ENCODE measurements at regions not wholly inside any gene's neighbourhood (a gene's known extent, or its start where the extent isn't known, plus 50 kb on each side); places are given as distances from the start of the nearest gene placed in this dataset.
A peak's percentile ranks its signal among the peaks of the same experiment; 100 is the strongest.

- Histone ChIP-seq H3K27ac (no peak overlapping the region), H3K9me3 (no peaks in the 10 kb centered on the region), H3K4me3 (no peak overlapping the region), H3K36me3 (no peaks in the 10 kb centered on the region), H3K27me3 (no peaks in the 10 kb centered on the region), H3K4me1 (no peaks in the 10 kb centered on the region)
- 37% methylated on average over 2 of the region's 2 CpGs for WGBS, 2 donors
- no peak for TF ChIP-seq EP300 (IDR thresholded peaks at IDR 0.05)
- no peak for TF ChIP-seq POLR2A (IDR thresholded peaks at IDR 0.05)
- no peak for TF ChIP-seq CTCF (IDR thresholded peaks at IDR 0.05)
- TF ChIP-seq POLR2AphosphoS5 (IDR thresholded peaks at IDR 0.05): no peak
- ATAC-seq (ENCODE audit: low FRiP score in 2 of 2) (peak in 1 of 2 donors; percentile 47), DNase-seq (no peak)
These were observed 195.7 kb upstream of the HS3ST1 start for GRCh38 chr4:11624370-11624769.

GRCh38 chr4:11623726-11624037, 195.0 kb upstream of the HS3ST1 start:
- TF ChIP-seq EP300 (IDR thresholded peaks at IDR 0.05) (no peak), CTCF (IDR thresholded peaks at IDR 0.05) (peak in 3 of 6 experiments; percentile 31 to 57 (median 40)), POLR2AphosphoS5 (IDR thresholded peaks at IDR 0.05) (no peak), POLR2A (IDR thresholded peaks at IDR 0.05) (no peak)
- Histone ChIP-seq H3K27me3 (no peaks in the 10 kb centered on the region), H3K27ac (no peak overlapping the region), H3K4me1 (no peaks in the 10 kb centered on the region), H3K9me3 (no peaks in the 10 kb centered on the region), H3K36me3 (no peaks in the 10 kb centered on the region), H3K4me3 (no peak overlapping the region)
- WGBS, 2 donors: 65 to 81% methylated on average over 1 of the region's 1 CpG
- no peak for ATAC-seq (ENCODE audit: low FRiP score in 2 of 2)
- peak in 1 of 2 donors; percentile 52 for DNase-seq

DNA sequence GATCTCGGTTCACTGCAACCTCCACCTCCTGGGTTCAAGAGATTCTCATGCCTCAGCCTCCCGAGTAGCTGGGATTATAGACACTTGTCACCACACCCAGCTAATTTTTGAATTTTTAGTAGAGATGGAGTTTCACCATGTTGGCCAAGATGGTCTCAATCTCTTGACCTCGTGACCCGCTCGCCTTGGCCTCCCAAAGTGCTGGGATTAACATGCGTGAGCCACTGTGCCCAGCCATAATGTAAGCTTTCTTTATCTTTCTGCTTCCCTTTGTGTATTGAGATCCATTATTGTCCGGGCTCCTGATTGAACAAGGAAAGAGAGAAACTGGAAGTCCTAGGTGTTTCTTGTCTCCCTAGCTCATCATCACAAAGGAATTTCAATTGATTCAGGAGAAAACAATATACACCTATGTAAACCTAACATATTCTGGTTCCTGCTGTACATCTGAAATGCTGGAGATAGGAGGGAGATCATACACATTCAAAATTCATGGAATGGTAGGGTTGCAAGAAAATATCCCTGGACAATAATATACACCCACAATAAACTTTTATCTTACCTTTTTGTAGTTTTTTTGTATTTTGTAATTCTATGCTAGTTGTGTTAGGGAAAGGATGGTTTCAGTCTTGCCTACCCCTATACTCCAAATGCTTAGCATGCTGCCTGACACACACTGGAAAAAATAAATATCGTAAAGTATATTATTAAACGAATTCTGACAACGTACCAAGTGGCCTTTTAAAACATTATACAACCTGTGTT, 194.4 kb upstream of the HS3ST1 start:
- H3K4me1 ChIP-seq: peaks cover 0 to 3% (median 0%) of the 10 kb centered on the region in 4 donors
- no peaks in the 10 kb centered on the region for H3K9me3 ChIP-seq
- DNase-seq (no peak), ATAC-seq (ENCODE audit: low FRiP score in 2 of 2) (no peak)
- H3K4me3 ChIP-seq: no peak overlapping the region
- WGBS, 2 donors: 85 to 88% methylated on average over 10 of the region's 10 CpGs
- no peak overlapping the region for H3K27ac ChIP-seq
- no peaks in the 10 kb centered on the region for H3K36me3 ChIP-seq
- TF ChIP-seq POLR2A (IDR thresholded peaks at IDR 0.05) (no peak), EP300 (IDR thresholded peaks at IDR 0.05) (no peak), CTCF (IDR thresholded peaks at IDR 0.05) (no peak), POLR2AphosphoS5 (IDR thresholded peaks at IDR 0.05) (no peak)
- no peaks in the 10 kb centered on the region for H3K27me3 ChIP-seq

DNA sequence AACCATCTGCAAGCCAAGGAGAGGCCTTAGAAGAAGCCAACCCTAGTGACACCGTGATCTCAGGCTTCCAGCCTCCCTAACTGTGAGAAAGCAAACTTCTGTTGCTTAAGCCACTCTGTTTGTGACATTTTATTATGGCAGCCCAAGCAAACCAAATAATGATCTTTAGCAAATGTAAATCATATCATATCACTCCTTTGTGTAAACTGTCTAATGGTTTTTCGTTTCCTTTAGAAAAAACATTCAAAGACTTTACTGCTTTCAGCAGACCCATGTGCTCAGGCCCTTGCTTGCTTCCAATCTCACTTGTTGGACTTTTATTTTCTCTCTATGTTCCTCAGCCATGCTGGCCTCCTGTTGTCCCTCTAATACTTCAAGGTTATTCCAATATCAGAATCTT, 192.2 kb upstream of the HS3ST1 start:
- ATAC-seq (ENCODE audit: low FRiP score in 2 of 2): no peak
- 66 to 70% methylated on average over 2 of the region's 2 CpGs for WGBS, 2 donors
- TF ChIP-seq POLR2AphosphoS5 (IDR thresholded peaks at IDR 0.05) (no peak), EP300 (IDR thresholded peaks at IDR 0.05) (no peak), CTCF (IDR thresholded peaks at IDR 0.05) (no peak), POLR2A (IDR thresholded peaks at IDR 0.05) (no peak)

More for the DNA sequence above, 192.2 kb upstream of the HS3ST1 start:
- no peak for DNase-seq
- H3K4me3 ChIP-seq: no peak overlapping the region
- no peaks in the 10 kb centered on the region for H3K27me3 ChIP-seq
- H3K9me3 ChIP-seq: no peaks in the 10 kb centered on the region
- H3K4me1 ChIP-seq: peaks cover 0 to 3% (median 0%) of the 10 kb centered on the region in 4 donors
- no peak overlapping the region for H3K27ac ChIP-seq
- H3K36me3 ChIP-seq: no peaks in the 10 kb centered on the region
